B cell (primary cell): ENCODE measurements at regions not wholly inside any gene's neighbourhood (a gene's known extent, or its start where the extent isn't known, plus 50 kb on each side); places are given as distances from the start of the nearest gene placed in this dataset.

Experiments used
- ATAC-seq: fragments of 200-7000 bp; cut with Tn5 transposase; one replicate; pipeline ENCODE4 v1.10.0; 2021; ENCODE audit warnings: low read depth, mild to moderate bottlenecking, moderate number of reproducible peaks, moderate library complexity
- CTCF ChIA-PET: fragments of 350-600 bp; sonication (Branson Sonifier 250); formaldehyde crosslinking; loops from one replicate; lab custom pipeline; 2021; ENCODE audit warnings: antibody characterized with exemption, inconsistent platforms; lab: Charles Lee
- POLR2A ChIA-PET: fragments of 350-600 bp; sonication (Branson Sonifier 250); formaldehyde crosslinking; loops from one replicate; lab custom pipeline; 2021; ENCODE audit warnings: antibody characterized with exemption; lab: Charles Lee
- DNase-seq: peaks from one replicate; pipeline ENCODE4 v3.0.0; 2013
- H2AFZ ChIP-seq: 2 replicates; pipeline ENCODE4 v1.6.1; 2012; ENCODE audit warnings: mild to moderate bottlenecking, low read depth, low read length; ENCODE audit not compliant: insufficient read depth, poor library complexity, severe bottlenecking
- H3K27ac ChIP-seq, 2 donors: 1 replicate in 1 of 2; 2 replicates in 1 of 2; pipeline ENCODE4 v1.5.1; 2012 to 2013; ENCODE audit warnings: low read length in 2 of 2, mild to moderate bottlenecking in 2 of 2, moderate library complexity in 1 of 2
- H3K27me3 ChIP-seq, 4 experiments: fragments of 200-600 bp in 1 of 4; sonication (generic) in 1 of 4; replicated peaks in 1 of 4; 1 replicate in 2 of 4; 2 replicates in 2 of 4; pipeline versions ENCODE4 v1.6.1 to v1.7.0; 2013 to 2016; ENCODE audit warnings: low read length in 3 of 4, mild to moderate bottlenecking in 2 of 4, mixed read lengths in 1 of 4, moderate library complexity in 1 of 4; ENCODE audit not compliant: insufficient read depth in 4 of 4, control insufficient read depth in 3 of 4; ENCODE audit errors: control extremely low read depth in 1 of 4
- H3K36me3 ChIP-seq, 2 experiments: replicated peaks in 1 of 2; 1 replicate in 1 of 2; 2 replicates in 1 of 2; pipeline versions ENCODE4 v1.6.1 to v1.7.1; 2013; ENCODE audit warnings: low read length in 1 of 2; ENCODE audit not compliant: insufficient read depth in 2 of 2, control insufficient read depth in 1 of 2; ENCODE audit errors: control extremely low read depth in 1 of 2, extremely low read depth in 1 of 2
- H3K4me1 ChIP-seq, 2 donors: fragments of 200-600 bp in 1 of 2; sonication (generic) in 1 of 2; 1 replicate in 1 of 2; 2 replicates in 1 of 2; pipeline versions ENCODE4 v1.5.1 to v1.6.1; 2013 to 2017; ENCODE audit warnings: low read length in 2 of 2; ENCODE audit not compliant: control insufficient read depth in 2 of 2, insufficient read depth in 2 of 2
- H3K4me2 ChIP-seq: replicated peaks from 2 replicates; pipeline ENCODE3; 2012; ENCODE audit warnings: mild to moderate bottlenecking, low read depth, low read length; ENCODE audit not compliant: poor library complexity, severe bottlenecking
- H3K4me3 ChIP-seq, 5 experiments: fragments of 200-600 bp in 1 of 5; sonication (generic) in 1 of 5; 1 replicate in 3 of 5; 2 replicates in 2 of 5; pipeline versions ENCODE4 v1.5.1 to v1.7.0; 2011 to 2016; ENCODE audit warnings: low read length in 4 of 5, mild to moderate bottlenecking in 4 of 5, low read depth in 2 of 5, control low read depth in 1 of 5, moderate library complexity in 1 of 5; ENCODE audit not compliant: insufficient read depth in 1 of 5; ENCODE audit errors: control extremely low read depth in 1 of 5, extremely low read depth in 1 of 5
- H3K79me2 ChIP-seq: fragments of 200-600 bp; sonication (generic); one replicate; pipeline ENCODE4 v1.6.0; 2016; ENCODE audit warnings: low read length; ENCODE audit not compliant: control insufficient read depth, insufficient read depth
- H3K9ac ChIP-seq: fragments of 200-600 bp; sonication (generic); 2 replicates; pipeline ENCODE4 v1.6.1; 2017; ENCODE audit warnings: mild to moderate bottlenecking, low read length, moderate library complexity
- H3K9me3 ChIP-seq, 3 donors: one replicate each; pipeline versions ENCODE4 v1.6.1 to v1.7.1; 2013; ENCODE audit warnings: low read length in 2 of 3; ENCODE audit not compliant: control insufficient read depth in 2 of 3, insufficient read depth in 1 of 3; ENCODE audit errors: control extremely low read depth in 1 of 3
- H4K20me1 ChIP-seq: 2 replicates; pipeline ENCODE4 v1.6.0; 2012; ENCODE audit warnings: mild to moderate bottlenecking, low read length; ENCODE audit not compliant: insufficient read depth, control insufficient read depth, poor library complexity, severe bottlenecking
- H3K27ac Mint-ChIP-seq: one replicate; pipeline ENCODE4 v1.8.0; 2021; ENCODE audit warnings: mixed read lengths
- H3K27me3 Mint-ChIP-seq: one replicate; pipeline ENCODE4 v1.8.0; 2021; ENCODE audit warnings: mixed read lengths
- H3K4me1 Mint-ChIP-seq: one replicate; pipeline ENCODE4 v1.8.0; 2021; ENCODE audit warnings: mixed read lengths
- H3K4me3 Mint-ChIP-seq: one replicate; pipeline ENCODE4 v1.8.0; 2021; ENCODE audit warnings: mixed read lengths
- H3K9me3 Mint-ChIP-seq: one replicate; pipeline ENCODE4 v1.8.0; 2022; ENCODE audit warnings: mixed read lengths; ENCODE audit not compliant: insufficient read depth
- CTCF ChIP-seq: fragments of 200-600 bp; IDR thresholded peaks from one replicate; pipeline ENCODE4 v1.8.0; 2022; ENCODE audit warnings: antibody characterized with exemption, mild to moderate bottlenecking
- EZH2 ChIP-seq: IDR thresholded peaks from 2 replicates; pipeline ENCODE4 v1.6.1; 2012; ENCODE audit warnings: borderline replicate concordance, low read depth, mild to moderate bottlenecking, moderate library complexity, low read length; ENCODE audit not compliant: insufficient read depth, poor library complexity, severe bottlenecking
- WGBS: methylation state at CpG from one replicate; pipeline ENCODE4 v1.1.5; 2013; ENCODE audit warnings: missing lambda C conversion rate; ENCODE audit not compliant: insufficient coverage; 5-methylcytosine and 5-hydroxymethylcytosine counted together
- intact Hi-C: fragments of 100-400 bp; cut with micrococcal nuclease; formaldehyde crosslinking; loops from one replicate; pipeline ENCODE4 v1.10.0; 2022

DNA sequence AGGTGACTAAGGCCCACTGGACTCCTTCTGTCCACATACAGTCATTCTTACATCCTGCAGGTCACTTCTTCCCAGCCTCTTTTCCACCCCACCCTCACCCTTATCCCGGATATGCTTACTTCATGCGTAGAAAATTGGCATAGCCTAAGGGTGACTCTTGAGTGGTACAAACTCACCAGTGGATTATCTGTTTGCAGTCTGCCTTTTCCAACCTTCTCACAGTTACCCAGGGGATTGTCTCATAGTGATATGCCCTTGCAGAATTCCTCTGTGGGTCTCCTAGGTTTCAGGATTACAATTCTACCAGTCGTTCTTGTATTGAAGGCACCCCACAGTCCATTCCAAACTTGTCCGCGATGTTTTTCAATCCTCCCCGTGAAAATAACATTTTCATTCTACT is 752.9 kb upstream of the HS6ST1 start:
- Histone ChIP-seq H3K27ac (no peak overlapping the region), H3K79me2 (no peaks in the 10 kb centered on the region), H3K4me1 (no peaks in the 10 kb centered on the region), H3K9me3 (no peaks in the 10 kb centered on the region), H3K4me2 (no peak overlapping the region), H3K4me3 (no peak overlapping the region), H2AFZ (no peak overlapping the region), H3K36me3 (no peaks in the 10 kb centered on the region), H3K9ac (no peak overlapping the region), H3K27me3 (no peaks in the 10 kb centered on the region), H4K20me1 (no peaks in the 10 kb centered on the region)
- Mint-ChIP-seq H3K27me3 (no peaks in the 10 kb centered on the region), H3K9me3 (no peaks in the 10 kb centered on the region), H3K4me1 (no peaks in the 10 kb centered on the region), H3K27ac (no peak overlapping the region), H3K4me3 (no peak overlapping the region)
- intact Hi-C loops: no loop called here
- ChIA-PET CTCF (interaction anchor here (0.6 kb wide), 1 partner anchor 9 kb away, joined by 3 read pairs; no protein-coding TSS in a partner anchor), POLR2A (no interaction called here)
- DNase-seq (no peak), ATAC-seq (no peak)
- WGBS: 96% methylated on average over 3 of the region's 6 CpGs
- TF ChIP-seq CTCF: no peak
- no peak for TF ChIP-seq EZH2

- peaks cover 4% of the 10 kb centered on the region for H3K27me3 Mint-ChIP-seq
- no peaks in the 10 kb centered on the region for H3K4me1 Mint-ChIP-seq
- no peaks in the 10 kb centered on the region for H3K9me3 ChIP-seq
- no peaks in the 10 kb centered on the region for H3K79me2 ChIP-seq
- ChIA-PET POLR2A (no interaction called here), CTCF (no interaction called here)
- no peak overlapping the region for H3K4me3 Mint-ChIP-seq
- no peak overlapping the region for H3K27ac Mint-ChIP-seq
- no peak for DNase-seq
- TF ChIP-seq EZH2: no peak
- no peak for TF ChIP-seq CTCF
- intact Hi-C loops: no loop called here
- no peaks in the 10 kb centered on the region for H3K9me3 Mint-ChIP-seq
- no peaks in the 10 kb centered on the region for H3K4me1 ChIP-seq
- no peak overlapping the region for H3K4me2 ChIP-seq
- no peaks in the 10 kb centered on the region for H3K36me3 ChIP-seq
- H2AFZ ChIP-seq: no peak overlapping the region
- no peak overlapping the region for H3K27ac ChIP-seq
- H3K27me3 ChIP-seq: no peaks in the 10 kb centered on the region
- H4K20me1 ChIP-seq: no peaks in the 10 kb centered on the region
- no peak for ATAC-seq
- H3K9ac ChIP-seq: no peak overlapping the region
- WGBS: no CpG with 5 or more reads among the region's 3 CpGs
- H3K4me3 ChIP-seq: no peak overlapping the region
These were observed 755.7 kb upstream of the HS6ST1 start for GRCh38 chr2:129074298-129074920.
